ENCODE measurements at regions not wholly inside any gene's neighbourhood (a gene's known extent, or its start where the extent isn't known, plus 50 kb on each side); places are given as distances from the start of the nearest gene placed in this dataset.

GRCh38 chr11:82373781-82374542 is 359.7 kb downstream of the FAM181B start:
- no peak for DNase-seq (ENCODE audit: low read depth)

- no peak for DNase-seq (ENCODE audit: low read depth)
Observed at GRCh38 chr11:82365351-82365750, 368.3 kb downstream of the FAM181B start.

GRCh38 chr11:82356316-82356715 is 377.3 kb downstream of the FAM181B start:
- no peak for DNase-seq (ENCODE audit: low read depth)

GRCh38 chr11:82355313-82355823 is 378.3 kb downstream of the FAM181B start:
- no peak for DNase-seq (ENCODE audit: low read depth)

GRCh38 chr11:82326853-82327252 is 406.8 kb downstream of the FAM181B start:
- DNase-seq (ENCODE audit: low read depth): no peak

- DNase-seq (ENCODE audit: low read depth): no peak
Observed at GRCh38 chr11:82321206-82321605, 412.5 kb downstream of the FAM181B start.

- no peak for DNase-seq (ENCODE audit: low read depth)
Observed at GRCh38 chr11:82315093-82315492, 418.6 kb downstream of the FAM181B start.

GRCh38 chr11:82308979-82309378 is 424.7 kb downstream of the FAM181B start:
- DNase-seq (ENCODE audit: low read depth): no peak

- no peak for DNase-seq (ENCODE audit: low read depth)
Observed at GRCh38 chr11:82305123-82305522, 428.5 kb downstream of the FAM181B start.

GRCh38 chr11:82303671-82304070 is 430.0 kb downstream of the FAM181B start:
- DNase-seq (ENCODE audit: low read depth): no peak

- DNase-seq (ENCODE audit: low read depth): no peak
Observed at GRCh38 chr11:82288471-82288870, 445.2 kb downstream of the FAM181B start.

GRCh38 chr11:82270870-82271269 is 462.8 kb downstream of the FAM181B start:
- no peak for DNase-seq (ENCODE audit: low read depth)

- DNase-seq (ENCODE audit: low read depth): no peak
Observed at GRCh38 chr11:82268627-82269026, 465.0 kb downstream of the FAM181B start.

- DNase-seq (ENCODE audit: low read depth): no peak
Observed at GRCh38 chr11:82267186-82267585, 466.5 kb downstream of the FAM181B start.

GRCh38 chr11:82261367-82261766 is 472.3 kb downstream of the FAM181B start:
- DNase-seq (ENCODE audit: low read depth): no peak

- no peak for DNase-seq (ENCODE audit: low read depth)
Observed at GRCh38 chr11:82250047-82250446, 483.6 kb downstream of the FAM181B start.

GRCh38 chr11:82246926-82247325 is 486.7 kb downstream of the FAM181B start:
- DNase-seq (ENCODE audit: low read depth): no peak

GRCh38 chr11:82239498-82239897 is 494.2 kb downstream of the FAM181B start:
- DNase-seq (ENCODE audit: low read depth): no peak

GRCh38 chr11:82234256-82234655 is 499.4 kb downstream of the FAM181B start:
- no peak for DNase-seq (ENCODE audit: low read depth)

- no peak for DNase-seq (ENCODE audit: low read depth)
Observed at GRCh38 chr11:82233201-82233600, 500.5 kb downstream of the FAM181B start.

- DNase-seq (ENCODE audit: low read depth): no peak
Observed at GRCh38 chr11:82229341-82229740, 504.3 kb downstream of the FAM181B start.

- DNase-seq (ENCODE audit: low read depth): no peak
Observed at GRCh38 chr11:82225930-82226329, 507.7 kb downstream of the FAM181B start.

- DNase-seq (ENCODE audit: low read depth): no peak
Observed at GRCh38 chr11:82225502-82225901, 508.2 kb downstream of the FAM181B start.
